ENCODE measurements at regions not wholly inside any gene's neighbourhood (a gene's known extent, or its start where the extent isn't known, plus 50 kb on each side); places are given as distances from the start of the nearest gene placed in this dataset.
"Not testable (repeated sequence)": the region's sequence is repeated elsewhere in the genome, so short reads cannot be mapped to it uniquely, and the experiment has no call there.

GRCh38 chr2:150100834-150101233, 386.6 kb downstream of the RND3 start:
- DNase-seq (ENCODE audit: low spot score), result no peak

- no peak for DNase-seq (ENCODE audit: low spot score)
These were observed 387.1 kb downstream of the RND3 start for GRCh38 chr2:150100336-150100735.

- no peak for DNase-seq (ENCODE audit: low spot score)
These were observed 387.7 kb downstream of the RND3 start for GRCh38 chr2:150099805-150100204.

GRCh38 chr2:150097901-150098531, 389.5 kb downstream of the RND3 start:
- DNase-seq (ENCODE audit: low spot score), result no peak

GRCh38 chr2:150097402-150097801, 390.1 kb downstream of the RND3 start:
- no peak for DNase-seq (ENCODE audit: low spot score)

GRCh38 chr2:150095361-150096095, 391.9 kb downstream of the RND3 start:
- DNase-seq (ENCODE audit: low spot score), result no peak

- DNase-seq (ENCODE audit: low spot score), result no peak
These were observed 395.6 kb downstream of the RND3 start for GRCh38 chr2:150091846-150092245.

- no peak for DNase-seq (ENCODE audit: low spot score)
These were observed 397.4 kb downstream of the RND3 start for GRCh38 chr2:150090031-150090430.

GRCh38 chr2:150088538-150088937, 398.9 kb downstream of the RND3 start:
- DNase-seq (ENCODE audit: low spot score), result peak; percentile 22

GRCh38 chr2:150085478-150085877, 402.0 kb downstream of the RND3 start:
- DNase-seq (ENCODE audit: low spot score), result no peak

- no peak for DNase-seq (ENCODE audit: low spot score)
These were observed 405.5 kb downstream of the RND3 start for GRCh38 chr2:150081775-150082481.

- DNase-seq (ENCODE audit: low spot score), result no peak
These were observed 411.2 kb downstream of the RND3 start for GRCh38 chr2:150076281-150076680.

- DNase-seq (ENCODE audit: low spot score), result no peak
These were observed 411.6 kb downstream of the RND3 start for GRCh38 chr2:150075831-150076230.

GRCh38 chr2:150066490-150066889, 421.0 kb downstream of the RND3 start:
- no peak for DNase-seq (ENCODE audit: low spot score)

- DNase-seq (ENCODE audit: low spot score), result no peak
These were observed 423.4 kb downstream of the RND3 start for GRCh38 chr2:150063931-150064548.

- no peak for DNase-seq (ENCODE audit: low spot score)
These were observed 424.0 kb downstream of the RND3 start for GRCh38 chr2:150063432-150063889.

GRCh38 chr2:150062416-150062815, 425.1 kb downstream of the RND3 start:
- no peak for DNase-seq (ENCODE audit: low spot score)

- no peak for DNase-seq (ENCODE audit: low spot score)
These were observed 427.1 kb downstream of the RND3 start for GRCh38 chr2:150060341-150060740.

- not testable (repeated sequence) for DNase-seq (ENCODE audit: low spot score)
These were observed 427.8 kb downstream of the RND3 start for GRCh38 chr2:150059676-150060075.

- DNase-seq (ENCODE audit: low spot score), result no peak
These were observed 435.0 kb downstream of the RND3 start for GRCh38 chr2:150052457-150052856.

GRCh38 chr2:150051004-150051403, 436.5 kb downstream of the RND3 start:
- no peak for DNase-seq (ENCODE audit: low spot score)

GRCh38 chr2:150050036-150050435, 437.4 kb downstream of the RND3 start:
- no peak for DNase-seq (ENCODE audit: low spot score)
